UCSD-AML1 (cell line): ENCODE measurements at regions not wholly inside any gene's neighbourhood (a gene's known extent, or its start where the extent isn't known, plus 50 kb on each side); places are given as distances from the start of the nearest gene placed in this dataset.
"Not testable (repeated sequence)": the region's sequence is repeated elsewhere in the genome, so short reads cannot be mapped to it uniquely, and the experiment has no call there.

Source experiments
- DNase-seq: peaks from one replicate; lab custom pipeline; 2025; ENCODE audit not compliant: unreplicated experiment; lab: John Stamatoyannopoulos, UW

GRCh38 chr2:128503399-128504245 is 185.0 kb upstream of the HS6ST1 start:
- DNase-seq, result no peak

GRCh38 chr2:128504246-128505149 is 185.8 kb upstream of the HS6ST1 start:
- no peak for DNase-seq

GRCh38 chr2:128505150-128505490 is 186.5 kb upstream of the HS6ST1 start:
- no peak for DNase-seq

GRCh38 chr2:128505575-128506526 is 187.2 kb upstream of the HS6ST1 start:
- DNase-seq, result no peak

- no peak for DNase-seq
These were observed 187.9 kb upstream of the HS6ST1 start for GRCh38 chr2:128506534-128506933.

GRCh38 chr2:128510701-128511397 is 192.2 kb upstream of the HS6ST1 start:
- no peak for DNase-seq

GRCh38 chr2:128511731-128512378 is 193.2 kb upstream of the HS6ST1 start:
- no peak for DNase-seq

- no peak for DNase-seq
These were observed 193.9 kb upstream of the HS6ST1 start for GRCh38 chr2:128512379-128513115.

- DNase-seq, result no peak
These were observed 194.7 kb upstream of the HS6ST1 start for GRCh38 chr2:128513116-128513960.

- DNase-seq, result no peak
These were observed 195.3 kb upstream of the HS6ST1 start for GRCh38 chr2:128513961-128514283.

GRCh38 chr2:128514555-128514955 is 195.9 kb upstream of the HS6ST1 start:
- no peak for DNase-seq

GRCh38 chr2:128516938-128517337 is 198.3 kb upstream of the HS6ST1 start:
- no peak for DNase-seq

- not testable (repeated sequence) for DNase-seq
These were observed 200.4 kb upstream of the HS6ST1 start for GRCh38 chr2:128519028-128519427.

GRCh38 chr2:128519517-128520215 is 201.0 kb upstream of the HS6ST1 start:
- no peak for DNase-seq

- DNase-seq, result no peak
These were observed 201.7 kb upstream of the HS6ST1 start for GRCh38 chr2:128520340-128520739.

GRCh38 chr2:128520791-128521190 is 202.1 kb upstream of the HS6ST1 start:
- DNase-seq, result peak; percentile 81

- no peak for DNase-seq
These were observed 202.8 kb upstream of the HS6ST1 start for GRCh38 chr2:128521482-128521881.

GRCh38 chr2:128522829-128523228 is 204.2 kb upstream of the HS6ST1 start:
- no peak for DNase-seq
